ENCODE measurements at regions not wholly inside any gene's neighbourhood (a gene's known extent, or its start where the extent isn't known, plus 50 kb on each side); places are given as distances from the start of the nearest gene placed in this dataset.

- in situ Hi-C loops (cut with MboI; ENCODE audit: low pct_unique_long_range_greater_than_20kb, low sequenced_read_pairs), result no loop called here
- no peak for DNase-seq
Measured at GRCh38 chr14:76950055-76951020, 78.2 kb downstream of the IRF2BPL start.

- in situ Hi-C loops (cut with MboI; ENCODE audit: low pct_unique_long_range_greater_than_20kb, low sequenced_read_pairs), result no loop called here
- DNase-seq, result no peak
Measured at GRCh38 chr14:76948976-76949375, 79.5 kb downstream of the IRF2BPL start.

- DNase-seq, result no peak
- in situ Hi-C loops (cut with MboI; ENCODE audit: low pct_unique_long_range_greater_than_20kb, low sequenced_read_pairs), result no loop called here
Measured at GRCh38 chr14:76948213-76948947, 80.1 kb downstream of the IRF2BPL start.

GRCh38 chr14:76947838-76948184 is 80.7 kb downstream of the IRF2BPL start:
- DNase-seq, result no peak
- in situ Hi-C loops (cut with MboI; ENCODE audit: low pct_unique_long_range_greater_than_20kb, low sequenced_read_pairs), result no loop called here

GRCh38 chr14:76947078-76947837 is 81.2 kb downstream of the IRF2BPL start:
- in situ Hi-C loops (cut with MboI; ENCODE audit: low pct_unique_long_range_greater_than_20kb, low sequenced_read_pairs), result no loop called here
- peak; percentile 75 for DNase-seq

GRCh38 chr14:76946753-76947077 is 81.8 kb downstream of the IRF2BPL start:
- DNase-seq, result no peak
- in situ Hi-C loops (cut with MboI; ENCODE audit: low pct_unique_long_range_greater_than_20kb, low sequenced_read_pairs), result no loop called here

- in situ Hi-C loops (cut with MboI; ENCODE audit: low pct_unique_long_range_greater_than_20kb, low sequenced_read_pairs), result no loop called here
- no peak for DNase-seq
Measured at GRCh38 chr14:76943072-76943471, 85.4 kb downstream of the IRF2BPL start.

GRCh38 chr14:76941946-76942805 is 86.3 kb downstream of the IRF2BPL start:
- DNase-seq, result no peak
- in situ Hi-C loops (cut with MboI; ENCODE audit: low pct_unique_long_range_greater_than_20kb, low sequenced_read_pairs), result no loop called here

- in situ Hi-C loops (cut with MboI; ENCODE audit: low pct_unique_long_range_greater_than_20kb, low sequenced_read_pairs), result no loop called here
- no peak for DNase-seq
Measured at GRCh38 chr14:76941544-76941943, 87.0 kb downstream of the IRF2BPL start.

GRCh38 chr14:76940021-76940760 is 88.3 kb downstream of the IRF2BPL start:
- in situ Hi-C loops (cut with MboI; ENCODE audit: low pct_unique_long_range_greater_than_20kb, low sequenced_read_pairs), result no loop called here

GRCh38 chr14:76939015-76939742 is 89.3 kb downstream of the IRF2BPL start:
- in situ Hi-C loops (cut with MboI; ENCODE audit: low pct_unique_long_range_greater_than_20kb, low sequenced_read_pairs), result no loop called here
- no peak for DNase-seq

More at GRCh38 chr14:76940021-76940760, 88.3 kb downstream of the IRF2BPL start:
- no peak for DNase-seq

- no peak for DNase-seq
- in situ Hi-C loops (cut with MboI; ENCODE audit: low pct_unique_long_range_greater_than_20kb, low sequenced_read_pairs), result no loop called here
Measured at GRCh38 chr14:76938092-76938500, 90.4 kb downstream of the IRF2BPL start.

- DNase-seq, result no peak
- in situ Hi-C loops (cut with MboI; ENCODE audit: low pct_unique_long_range_greater_than_20kb, low sequenced_read_pairs), result no loop called here
Measured at GRCh38 chr14:76937181-76938091, 91.1 kb downstream of the IRF2BPL start.

- DNase-seq, result no peak
- in situ Hi-C loops (cut with MboI; ENCODE audit: low pct_unique_long_range_greater_than_20kb, low sequenced_read_pairs), result no loop called here
Measured at GRCh38 chr14:76936483-76936882, 92.0 kb downstream of the IRF2BPL start.

GRCh38 chr14:76933515-76933914 is 95.0 kb downstream of the IRF2BPL start:
- DNase-seq, result no peak
- in situ Hi-C loops (cut with MboI; ENCODE audit: low pct_unique_long_range_greater_than_20kb, low sequenced_read_pairs), result no loop called here

- DNase-seq, result no peak
- in situ Hi-C loops (cut with MboI; ENCODE audit: low pct_unique_long_range_greater_than_20kb, low sequenced_read_pairs), result no loop called here
Measured at GRCh38 chr14:76931631-76932402, 96.7 kb downstream of the IRF2BPL start.

Data from KBM-7 (cell line).